Liver (tissue), 8 donors: ENCODE measurements at regions not wholly inside any gene's neighbourhood (a gene's known extent, or its start where the extent isn't known, plus 50 kb on each side); places are given as distances from the start of the nearest gene placed in this dataset.

Experiments
- DNase-seq: peaks from one replicate; pipeline ENCODE4 v3.0.0-alpha.2; 2017; ENCODE audit warnings: low spot score
- H3K27ac ChIP-seq, 2 donors: one replicate each; pipeline ENCODE4 v1.7.0; 2013; ENCODE audit warnings: inconsistent platforms in 2 of 2, low read length in 2 of 2, control low read depth in 1 of 2, low read depth in 1 of 2, mild to moderate bottlenecking in 1 of 2
- H3K27me3 ChIP-seq, 4 donors: one replicate each; pipeline versions ENCODE4 v1.6.1 to v1.7.0; 2013; ENCODE audit warnings: low read length in 3 of 4, inconsistent platforms in 1 of 4, mild to moderate bottlenecking in 1 of 4, moderate library complexity in 1 of 4; ENCODE audit not compliant: control insufficient read depth in 4 of 4, insufficient read depth in 4 of 4
- H3K36me3 ChIP-seq, 4 donors: one replicate each; pipeline versions ENCODE4 v1.6.1 to v1.7.0; 2013; ENCODE audit warnings: low read length in 3 of 4, mild to moderate bottlenecking in 3 of 4, low read depth in 1 of 4, moderate library complexity in 1 of 4; ENCODE audit not compliant: control insufficient read depth in 4 of 4, insufficient read depth in 3 of 4
- H3K4me1 ChIP-seq, 4 donors: one replicate each; pipeline versions ENCODE4 v1.6.1 to v1.7.0; 2013; ENCODE audit warnings: low read length in 3 of 4, mild to moderate bottlenecking in 3 of 4, moderate library complexity in 1 of 4; ENCODE audit not compliant: control insufficient read depth in 4 of 4, insufficient read depth in 4 of 4
- H3K4me3 ChIP-seq, 3 donors: one replicate each; pipeline versions ENCODE4 v1.6.1 to v1.7.0; 2013; ENCODE audit warnings: low read length in 3 of 3, control low read depth in 1 of 3, low read depth in 1 of 3, mild to moderate bottlenecking in 1 of 3
- H3K9ac ChIP-seq, 2 donors: one replicate each; pipeline ENCODE4 v1.7.0; 2013; ENCODE audit warnings: low read length in 2 of 2, mild to moderate bottlenecking in 2 of 2, moderate library complexity in 2 of 2, control low read depth in 1 of 2, low read depth in 1 of 2
- H3K9me3 ChIP-seq, 4 donors: one replicate each; pipeline versions ENCODE4 v1.6.1 to v1.7.0; 2013; ENCODE audit warnings: low read length in 3 of 4; ENCODE audit not compliant: control insufficient read depth in 4 of 4
- ATF3 ChIP-seq: IDR thresholded peaks from 2 replicates; pipeline ENCODE4 v1.6.1; 2016; ENCODE audit warnings: antibody characterized with exemption
- CTCF ChIP-seq: fragments of 150-350 bp; IDR thresholded peaks from 2 replicates; pipeline ENCODE4 v1.5.1; 2017; ENCODE audit warnings: improper control_type of control experiment, low read depth, low read length; ENCODE audit not compliant: missing input control
- EGR1 ChIP-seq, 2 donors: IDR thresholded peaks; 2 replicates each; pipeline ENCODE4 v1.6.1; 2016 to 2018; ENCODE audit warnings: antibody characterized with exemption in 2 of 2, low read depth in 2 of 2
- FOXA2 ChIP-seq: IDR thresholded peaks from 2 replicates; pipeline ENCODE4 v1.6.1; 2016; ENCODE audit warnings: antibody characterized with exemption
- GABPA ChIP-seq, 2 donors: IDR thresholded peaks in 1 of 2; conservative IDR thresholded peaks in 1 of 2; 2 replicates each; pipeline ENCODE4 v1.6.1; 2016; ENCODE audit warnings: antibody characterized with exemption in 2 of 2, mild to moderate bottlenecking in 1 of 2, moderate library complexity in 1 of 2
- HNF4A ChIP-seq, 2 donors: conservative IDR thresholded peaks; 2 replicates each; pipeline ENCODE4 v1.6.1; 2016; ENCODE audit warnings: antibody characterized with exemption in 2 of 2, mild to moderate bottlenecking in 2 of 2
- HNF4G ChIP-seq: IDR thresholded peaks from 2 replicates; pipeline ENCODE4 v1.6.1; 2016; ENCODE audit warnings: antibody characterized with exemption
- JUND ChIP-seq, 2 donors: IDR thresholded peaks; 2 replicates each; pipeline ENCODE4 v1.6.1; 2016; ENCODE audit warnings: antibody characterized with exemption in 2 of 2
- MAX ChIP-seq: IDR thresholded peaks from 2 replicates; pipeline ENCODE4 v1.6.1; 2016; ENCODE audit warnings: antibody characterized with exemption
- NR2F2 ChIP-seq: IDR thresholded peaks from 2 replicates; pipeline ENCODE4 v1.6.1; 2016; ENCODE audit warnings: antibody characterized with exemption
- RAD21 ChIP-seq, 2 donors: IDR thresholded peaks; 2 replicates each; pipeline ENCODE4 v1.6.1; 2016; ENCODE audit warnings: antibody characterized with exemption in 2 of 2, mild to moderate bottlenecking in 2 of 2
- REST ChIP-seq: IDR thresholded peaks from 2 replicates; pipeline ENCODE4 v1.6.1; 2016; ENCODE audit warnings: antibody characterized with exemption, mild to moderate bottlenecking
- RXRA ChIP-seq, 2 donors: IDR thresholded peaks; 2 replicates each; pipeline ENCODE4 v1.6.1; 2017 to 2018; ENCODE audit warnings: antibody characterized with exemption in 2 of 2, mild to moderate bottlenecking in 1 of 2
- SP1 ChIP-seq: IDR thresholded peaks from 2 replicates; pipeline ENCODE4 v1.6.1; 2018; ENCODE audit warnings: antibody characterized with exemption, mild to moderate bottlenecking
- TAF1 ChIP-seq: conservative IDR thresholded peaks from 2 replicates; pipeline ENCODE4 v1.6.1; 2016; ENCODE audit warnings: antibody characterized with exemption, mild to moderate bottlenecking
- YY1 ChIP-seq: IDR thresholded peaks from 2 replicates; pipeline ENCODE4 v1.6.1; 2016; ENCODE audit warnings: antibody characterized with exemption, mild to moderate bottlenecking
- ZBTB33 ChIP-seq: IDR thresholded peaks from 2 replicates; pipeline ENCODE4 v1.6.1; 2016; ENCODE audit warnings: antibody characterized with exemption
- WGBS: extraction: QIAGEN DNeasy Blood & Tissue Kit; methylation state at CpG from one replicate; pipeline ENCODE4 v1.1.7; 2013; 5-methylcytosine and 5-hydroxymethylcytosine counted together
- donor health status: healthy.
- donor health status: healthy.
- donor health status: healthy.
- donor health status: healthy.
- donor health status: healthy.

GRCh38 chr16:51487880-51488279 is 336.8 kb upstream of the SALL1 start:
- Histone ChIP-seq H3K4me1 (no peaks in the 10 kb centered on the region), H3K36me3 (peaks cover 0 to 2% (median 0%) of the 10 kb centered on the region in 4 donors), H3K27me3 (no peaks in the 10 kb centered on the region), H3K4me3 (no peak overlapping the region), H3K9ac (no peak overlapping the region), H3K9me3 (peaks cover 0 to 4% (median under 1%) of the 10 kb centered on the region in 4 donors), H3K27ac (no peak overlapping the region)
- 89% methylated on average over 2 of the region's 2 CpGs for WGBS
- no peak for TF ChIP-seq REST
- no peak for TF ChIP-seq GABPA (IDR thresholded peaks at IDR 0.05 in 1 of 2, conservative IDR thresholded peaks at IDR 0.05 in 1 of 2)
- no peak for TF ChIP-seq EGR1 (IDR thresholded peaks at IDR 0.05; ENCODE audit: low read depth in 2 of 2)
- no peak for TF ChIP-seq ATF3
- no peak for TF ChIP-seq ZBTB33
- no peak for TF ChIP-seq FOXA2
- TF ChIP-seq NR2F2 = no peak
- TF ChIP-seq TAF1 = no peak
- TF ChIP-seq HNF4A (conservative IDR thresholded peaks at IDR 0.05) = no peak
- TF ChIP-seq SP1 = no peak
- TF ChIP-seq RXRA (IDR thresholded peaks at IDR 0.05) = no peak
- TF ChIP-seq YY1 = no peak
- TF ChIP-seq RAD21 (IDR thresholded peaks at IDR 0.05) = no peak
- no peak for TF ChIP-seq HNF4G
- TF ChIP-seq CTCF = no peak
- TF ChIP-seq JUND (IDR thresholded peaks at IDR 0.05) = no peak
- DNase-seq = no peak

- Histone ChIP-seq H3K4me1 (no peaks in the 10 kb centered on the region), H3K9me3 (no peaks in the 10 kb centered on the region), H3K9ac (no peak overlapping the region), H3K4me3 (no peak overlapping the region), H3K27me3 (no peaks in the 10 kb centered on the region), H3K27ac (no peak overlapping the region), H3K36me3 (no peaks in the 10 kb centered on the region)
- WGBS = 98% methylated on average over 1 of the region's 1 CpG
- DNase-seq = no peak
- TF ChIP-seq ATF3 (no peak), ZBTB33 (no peak), JUND (IDR thresholded peaks at IDR 0.05) (no peak), MAX (no peak), REST (no peak)
Measured at GRCh38 chr16:51474414-51475091, 323.5 kb upstream of the SALL1 start.
